GM23338 (cell line): ENCODE measurements at regions not wholly inside any gene's neighbourhood (a gene's known extent, or its start where the extent isn't known, plus 50 kb on each side); places are given as distances from the start of the nearest gene placed in this dataset.

Experiments
- ATAC-seq: fragments of 200-7000 bp; cut with Tn5 transposase; 3 replicates; pipeline ENCODE4 v1.9.1; 2020
- DNase-seq: peaks from one replicate; pipeline ENCODE4 v3.0.0-alpha.2; 2015; ENCODE audit warnings: low spot score
- H2AFZ ChIP-seq: fragments of 200-600 bp; sonication (generic); 2 replicates; pipeline ENCODE4 v1.8.0; 2016; ENCODE audit warnings: antibody characterized with exemption, mild to moderate bottlenecking, moderate library complexity
- H3F3A ChIP-seq: fragments of 200-600 bp; sonication (generic); replicated peaks from 2 replicates; pipeline ENCODE4 v1.8.0; 2017; ENCODE audit warnings: antibody characterized with exemption, mixed run types, low read depth
- H3K27ac ChIP-seq: fragments of 200-600 bp; sonication (generic); 2 replicates; pipeline ENCODE4 v1.6.1; 2016; ENCODE audit warnings: low read depth
- H3K27me3 ChIP-seq: fragments of 200-600 bp; sonication (generic); 2 replicates; pipeline ENCODE4 v1.8.0; 2016; ENCODE audit warnings: mild to moderate bottlenecking, mixed run types, moderate library complexity; ENCODE audit not compliant: insufficient read depth
- H3K36me3 ChIP-seq: fragments of 200-600 bp; sonication (generic); 2 replicates; pipeline ENCODE4 v1.8.0; 2016; ENCODE audit warnings: mild to moderate bottlenecking; ENCODE audit not compliant: insufficient read depth
- H3K4me1 ChIP-seq: fragments of 200-600 bp; sonication (generic); 2 replicates; pipeline ENCODE4 v1.8.0; 2016; ENCODE audit warnings: mild to moderate bottlenecking, moderate library complexity; ENCODE audit not compliant: insufficient read depth
- H3K4me2 ChIP-seq: fragments of 200-600 bp; sonication (generic); 2 replicates; pipeline ENCODE4 v1.7.1; 2017; ENCODE audit warnings: mixed run types
- H3K4me3 ChIP-seq: fragments of 200-600 bp; sonication (generic); 2 replicates; pipeline ENCODE4 v1.6.1; 2016; ENCODE audit warnings: mixed run types
- H3K79me2 ChIP-seq: fragments of 200-600 bp; sonication (generic); replicated peaks from 2 replicates; pipeline ENCODE4 v1.8.0; 2017; ENCODE audit warnings: mild to moderate bottlenecking; ENCODE audit not compliant: insufficient read depth
- H3K9me2 ChIP-seq: fragments of 200-600 bp; sonication (generic); 2 replicates; pipeline ENCODE4 v1.8.0; 2017; ENCODE audit not compliant: insufficient read depth
- H4K20me1 ChIP-seq: fragments of 200-600 bp; sonication (generic); replicated peaks from 2 replicates; pipeline ENCODE4 v1.8.0; 2017; ENCODE audit warnings: mild to moderate bottlenecking; ENCODE audit not compliant: insufficient read depth
- H3K27ac Mint-ChIP-seq: 2 replicates; pipeline ENCODE4 v1.8.0; 2020; ENCODE audit warnings: inconsistent platforms, mild to moderate bottlenecking, moderate library complexity, mixed read lengths
- H3K27me3 Mint-ChIP-seq: 3 replicates; pipeline ENCODE4 v1.8.0; 2022; ENCODE audit warnings: low read depth, mild to moderate bottlenecking, moderate library complexity, mixed read lengths, inconsistent platforms; ENCODE audit not compliant: insufficient read depth, poor library complexity
- H3K36me3 Mint-ChIP-seq: 3 replicates; pipeline ENCODE4 v1.8.0; 2021; ENCODE audit warnings: low read depth, mild to moderate bottlenecking, inconsistent platforms, moderate library complexity, mixed read lengths
- H3K4me1 Mint-ChIP-seq: 3 replicates; pipeline ENCODE4 v1.8.0; 2020; ENCODE audit warnings: mild to moderate bottlenecking, inconsistent platforms, mixed read lengths
- H3K4me3 Mint-ChIP-seq: 3 replicates; pipeline ENCODE4 v1.8.0; 2021; ENCODE audit warnings: moderate library complexity, mild to moderate bottlenecking, inconsistent platforms, mixed read lengths
- H3K9me3 Mint-ChIP-seq: 3 replicates; pipeline ENCODE4 v1.8.0; 2020; ENCODE audit warnings: moderate library complexity, mild to moderate bottlenecking, inconsistent platforms, mixed read lengths
- ETS1 ChIP-seq: IDR thresholded peaks from 2 replicates; pipeline ENCODE4 v1.6.1; 2016; ENCODE audit warnings: antibody characterized with exemption
- NANOG ChIP-seq: IDR thresholded peaks from 2 replicates; pipeline ENCODE4 v1.6.1; 2016; ENCODE audit warnings: antibody characterized with exemption, borderline replicate concordance
- REST ChIP-seq: IDR thresholded peaks from one replicate; pipeline ENCODE4 v1.6.1; 2018; ENCODE audit warnings: antibody characterized with exemption; ENCODE audit not compliant: unreplicated experiment
- STAT1 ChIP-seq: IDR thresholded peaks from one replicate; pipeline ENCODE4 v1.6.1; 2016; ENCODE audit warnings: antibody characterized with exemption; ENCODE audit not compliant: unreplicated experiment
- ZNF114 ChIP-seq: fragments of 250-450 bp; sonication (Bioruptor Pico); IDR thresholded peaks from 2 replicates; pipeline ENCODE4 v1.5.0; 2020; ENCODE audit warnings: mild to moderate bottlenecking, moderate library complexity
- ZNF331 ChIP-seq: fragments of 250-450 bp; sonication (Bioruptor Pico); IDR thresholded peaks from 2 replicates; pipeline ENCODE4 v1.5.0; 2020; ENCODE audit warnings: low read depth, mild to moderate bottlenecking, moderate library complexity
- TF ChIP-seq, protein P1 (sequence below), 2 experiments: fragments of 200-600 bp in 1 of 2; sonication (generic) in 1 of 2; conservative IDR thresholded peaks; 2 replicates each; pipeline versions ENCODE4 v1.5.1 to v1.6.1; 2016 to 2017; ENCODE audit warnings: antibody characterized with exemption in 2 of 2, low read depth in 2 of 2, mild to moderate bottlenecking in 2 of 2, moderate library complexity in 1 of 2

DNA sequence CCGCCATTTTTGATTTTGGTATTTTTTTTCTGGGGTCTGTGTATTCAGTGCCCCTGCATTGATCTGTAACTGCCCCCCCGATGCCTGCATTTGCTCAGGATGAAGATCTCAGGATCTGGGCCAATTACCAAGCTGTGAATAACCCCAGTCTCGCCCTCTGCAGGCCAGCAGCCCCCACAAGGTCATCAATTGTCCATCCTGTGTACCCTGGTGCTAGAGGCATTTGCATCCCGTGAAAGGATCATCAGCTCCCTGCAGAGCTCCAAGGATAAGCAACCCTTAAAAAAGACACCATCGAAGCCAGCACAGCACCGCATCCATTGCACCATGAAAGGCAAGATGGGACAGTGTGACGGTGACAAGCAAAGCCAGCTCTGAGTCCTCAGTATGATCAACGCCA is 154.1 kb upstream of the KLHL29 start:
- Mint-ChIP-seq H3K9me3 (peaks cover 11% of the 10 kb centered on the region; the same call in 2 of the 3 replicates), H3K36me3 (peaks cover 13% of the 10 kb centered on the region; the same call in 2 of the 3 replicates), H3K27me3 (peaks cover 10% of the 10 kb centered on the region), H3K4me1 (peaks cover 5% of the 10 kb centered on the region), H3K27ac (peak overlapping the region; percentile 94; the same call in 1 of the 2 replicates), H3K4me3 (peak overlapping the region; percentile 44; the same call in 2 of the 3 replicates)
- no peak for TF ChIP-seq STAT1
- TF ChIP-seq, protein P1, sequence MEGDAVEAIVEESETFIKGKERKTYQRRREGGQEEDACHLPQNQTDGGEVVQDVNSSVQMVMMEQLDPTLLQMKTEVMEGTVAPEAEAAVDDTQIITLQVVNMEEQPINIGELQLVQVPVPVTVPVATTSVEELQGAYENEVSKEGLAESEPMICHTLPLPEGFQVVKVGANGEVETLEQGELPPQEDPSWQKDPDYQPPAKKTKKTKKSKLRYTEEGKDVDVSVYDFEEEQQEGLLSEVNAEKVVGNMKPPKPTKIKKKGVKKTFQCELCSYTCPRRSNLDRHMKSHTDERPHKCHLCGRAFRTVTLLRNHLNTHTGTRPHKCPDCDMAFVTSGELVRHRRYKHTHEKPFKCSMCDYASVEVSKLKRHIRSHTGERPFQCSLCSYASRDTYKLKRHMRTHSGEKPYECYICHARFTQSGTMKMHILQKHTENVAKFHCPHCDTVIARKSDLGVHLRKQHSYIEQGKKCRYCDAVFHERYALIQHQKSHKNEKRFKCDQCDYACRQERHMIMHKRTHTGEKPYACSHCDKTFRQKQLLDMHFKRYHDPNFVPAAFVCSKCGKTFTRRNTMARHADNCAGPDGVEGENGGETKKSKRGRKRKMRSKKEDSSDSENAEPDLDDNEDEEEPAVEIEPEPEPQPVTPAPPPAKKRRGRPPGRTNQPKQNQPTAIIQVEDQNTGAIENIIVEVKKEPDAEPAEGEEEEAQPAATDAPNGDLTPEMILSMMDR (conservative IDR thresholded peaks at IDR 0.05; ENCODE audit: low read depth in 2 of 2): peak; percentile 27 to 52
- no peak overlapping the region for H3K4me3 ChIP-seq
- peaks cover 4% of the 10 kb centered on the region; the same call in 1 of the 2 replicates for H3K4me1 ChIP-seq
- H3F3A ChIP-seq: no peaks in the 10 kb centered on the region
- no peaks in the 10 kb centered on the region for H3K27me3 ChIP-seq
- no peak overlapping the region for H3K27ac ChIP-seq
- ATAC-seq (peak; percentile 92), DNase-seq (peak; percentile 35)
- H3K36me3 ChIP-seq: no peaks in the 10 kb centered on the region
- 0 out of 2 replicates have a peak overlapping the region, but pooled peaks have one; percentile 43 for H2AFZ ChIP-seq
- H3K79me2 ChIP-seq: no peaks in the 10 kb centered on the region
- H4K20me1 ChIP-seq: no peaks in the 10 kb centered on the region
- H3K9me2 ChIP-seq: no peaks in the 10 kb centered on the region
- peak overlapping the region; percentile 60; the same call in 1 of the 2 replicates for H3K4me2 ChIP-seq

DNA sequence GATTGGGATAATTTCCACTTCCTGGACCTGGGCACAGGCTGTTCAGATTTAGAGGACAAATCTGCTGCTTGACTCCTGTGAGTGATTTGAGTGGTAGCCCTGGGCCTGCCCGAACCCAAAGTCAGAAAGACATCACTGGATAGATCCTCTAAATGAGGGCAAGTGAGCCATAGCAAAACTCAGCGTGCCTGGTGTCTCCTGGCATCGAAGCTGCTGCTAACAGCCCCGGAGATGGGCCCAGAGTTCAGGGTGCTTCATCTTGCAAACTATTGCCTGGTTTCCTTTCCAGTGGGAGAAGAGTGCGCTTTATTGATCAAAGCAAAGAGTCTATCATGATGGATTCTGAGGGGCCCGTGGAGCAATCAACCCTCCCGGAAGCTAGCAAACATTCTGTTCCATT is 153.1 kb upstream of the KLHL29 start:
- Histone ChIP-seq H3K27ac (no peak overlapping the region), H3K4me3 (no peak overlapping the region), H2AFZ (no peak overlapping the region), H3F3A (no peaks in the 10 kb centered on the region), H3K4me1 (peaks cover 4% of the 10 kb centered on the region; the same call in 1 of the 2 replicates), H3K36me3 (no peaks in the 10 kb centered on the region), H3K79me2 (no peaks in the 10 kb centered on the region), H3K4me2 (no peak overlapping the region), H3K9me2 (no peaks in the 10 kb centered on the region), H3K27me3 (no peaks in the 10 kb centered on the region), H4K20me1 (no peaks in the 10 kb centered on the region)
- DNase-seq (no peak), ATAC-seq (no peak)
- Mint-ChIP-seq H3K4me1 (peaks cover 5% of the 10 kb centered on the region), H3K9me3 (peaks cover 11% of the 10 kb centered on the region; the same call in 2 of the 3 replicates), H3K27ac (no peak overlapping the region), H3K27me3 (peaks cover 10% of the 10 kb centered on the region), H3K36me3 (peaks cover 13% of the 10 kb centered on the region; the same call in 2 of the 3 replicates), H3K4me3 (no peak overlapping the region)
- TF ChIP-seq ZNF331 (CRISPR knock-in tag) (no peak), NANOG (no peak), ETS1 (no peak), ZNF114 (CRISPR knock-in tag) (no peak), REST (no peak)
- TF ChIP-seq, protein P1 (conservative IDR thresholded peaks at IDR 0.05; ENCODE audit: low read depth in 2 of 2): no peak
